ENCODE measurements at regions not wholly inside any gene's neighbourhood (a gene's known extent, or its start where the extent isn't known, plus 50 kb on each side); places are given as distances from the start of the nearest gene placed in this dataset.

DNA sequence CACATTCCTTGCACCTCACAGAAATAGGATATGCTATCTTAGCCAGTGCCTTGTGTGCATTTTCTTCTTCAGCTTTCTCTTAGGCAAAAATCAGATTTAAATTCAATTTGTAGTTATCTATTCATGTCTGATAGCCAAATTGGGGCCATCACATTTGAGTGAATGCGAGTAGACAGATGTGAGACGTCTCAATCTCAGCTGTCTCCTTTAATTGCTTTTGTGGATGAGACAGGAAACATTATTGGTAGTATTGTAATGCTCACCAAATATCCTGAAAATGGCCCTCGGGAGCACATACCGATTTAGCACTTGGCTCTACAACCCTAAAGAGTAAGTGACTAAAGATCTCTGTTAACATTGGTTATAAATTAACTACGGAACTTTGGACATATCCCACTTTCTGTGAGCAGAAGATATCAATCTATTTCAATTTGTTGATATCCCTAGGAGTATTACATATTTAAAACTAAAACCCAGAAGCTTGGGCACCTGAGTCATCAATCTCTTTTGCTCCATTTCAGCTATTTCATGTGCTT, 1012.5 kb upstream of the TMEM132C start:
- DNase-seq (no peak), ATAC-seq (no peak)
- intact Hi-C loops (cut with micrococcal nuclease), result no loop called here

DNA sequence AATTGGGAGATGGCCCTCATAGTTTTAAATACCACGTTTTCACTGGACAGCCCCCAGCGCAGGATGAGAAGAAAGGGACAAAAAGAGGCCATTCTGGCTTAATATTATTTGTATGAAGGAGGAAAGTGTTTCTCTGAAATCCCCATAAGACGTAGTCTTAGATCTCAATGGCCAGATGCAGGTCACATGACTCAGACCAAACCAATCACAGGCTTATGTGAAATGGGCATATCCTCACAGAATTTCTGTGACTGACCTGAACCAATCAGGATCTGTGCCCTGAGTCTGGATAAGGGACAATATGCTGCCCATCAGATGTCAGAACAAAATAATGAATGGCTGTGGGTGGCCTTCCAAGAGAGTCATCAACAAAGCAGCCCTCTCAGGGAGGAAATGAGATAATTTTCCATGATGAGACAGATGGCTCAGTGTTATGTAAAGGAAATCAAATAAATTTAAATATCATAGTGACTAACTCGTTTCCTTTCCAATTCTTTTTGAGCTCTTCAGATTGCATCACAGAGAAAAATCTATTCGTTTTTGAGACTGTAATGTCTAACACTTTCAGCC, 1009.5 kb upstream of the TMEM132C start:
- ATAC-seq (no peak), DNase-seq (no peak)
- intact Hi-C loops (cut with micrococcal nuclease), result no loop called here

DNA sequence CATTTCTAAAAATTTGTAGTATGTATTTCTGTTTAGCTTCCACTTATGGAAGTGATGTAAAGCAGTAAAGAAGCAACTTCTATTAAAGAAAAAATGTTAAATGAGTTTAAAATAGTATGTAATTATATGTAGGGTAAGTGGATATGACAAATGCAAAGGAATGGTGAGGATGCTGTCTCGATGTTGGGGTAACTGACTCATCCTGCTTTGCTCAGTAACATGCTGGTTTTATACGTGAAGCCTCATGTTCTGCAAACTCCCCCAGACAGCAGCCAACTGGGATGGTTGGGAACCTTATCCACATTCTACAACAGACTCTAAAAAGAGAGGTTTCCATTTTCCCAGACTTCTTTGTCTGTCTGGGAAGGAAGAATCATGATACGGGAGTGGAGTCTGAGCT, 1006.4 kb upstream of the TMEM132C start:
- no peak for DNase-seq
- intact Hi-C loops (cut with micrococcal nuclease), result no loop called here
- no peak for ATAC-seq

DNA sequence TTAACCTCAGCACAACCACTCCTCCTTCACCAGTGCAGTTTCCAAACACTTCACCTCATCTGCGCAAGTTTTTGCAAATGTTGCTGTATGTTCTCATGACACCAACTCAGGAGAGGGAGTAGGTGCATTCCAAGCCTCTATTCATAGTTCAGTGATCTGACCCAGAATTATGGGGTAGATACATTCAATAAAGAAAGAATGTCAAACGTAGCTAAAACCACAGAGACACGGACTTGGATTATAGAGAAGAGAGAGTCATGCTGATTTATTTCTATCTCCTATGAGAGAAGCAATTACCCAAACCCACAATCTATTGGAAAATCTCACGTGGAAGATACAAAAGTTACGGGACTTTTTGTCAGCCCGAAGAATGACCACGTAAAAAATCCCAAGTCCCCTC, 1006.0 kb upstream of the TMEM132C start:
- ATAC-seq (no peak), DNase-seq (no peak)
- intact Hi-C loops (cut with micrococcal nuclease), result no loop called here

DNA sequence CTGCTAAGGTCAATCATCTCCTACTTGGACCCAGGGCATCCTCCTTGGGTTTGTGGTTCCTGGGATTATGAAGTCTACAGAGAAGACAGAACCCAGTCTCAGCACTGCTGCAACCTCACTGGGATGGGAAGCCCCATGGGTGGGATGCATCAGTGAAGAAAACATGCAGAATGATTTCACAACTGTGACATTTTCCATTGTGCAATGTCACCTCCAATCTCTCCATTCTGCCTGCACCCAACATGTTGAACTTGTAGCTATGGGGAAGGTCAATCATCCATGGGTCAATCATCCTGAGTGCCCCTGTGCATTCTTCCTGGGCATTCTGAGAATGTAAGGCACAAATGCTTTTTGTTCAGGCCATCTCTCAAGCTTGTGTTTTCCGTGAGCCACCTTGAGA, 1004.4 kb upstream of the TMEM132C start:
- ATAC-seq (no peak), DNase-seq (no peak)
- intact Hi-C loops (cut with micrococcal nuclease), result no loop called here

DNA sequence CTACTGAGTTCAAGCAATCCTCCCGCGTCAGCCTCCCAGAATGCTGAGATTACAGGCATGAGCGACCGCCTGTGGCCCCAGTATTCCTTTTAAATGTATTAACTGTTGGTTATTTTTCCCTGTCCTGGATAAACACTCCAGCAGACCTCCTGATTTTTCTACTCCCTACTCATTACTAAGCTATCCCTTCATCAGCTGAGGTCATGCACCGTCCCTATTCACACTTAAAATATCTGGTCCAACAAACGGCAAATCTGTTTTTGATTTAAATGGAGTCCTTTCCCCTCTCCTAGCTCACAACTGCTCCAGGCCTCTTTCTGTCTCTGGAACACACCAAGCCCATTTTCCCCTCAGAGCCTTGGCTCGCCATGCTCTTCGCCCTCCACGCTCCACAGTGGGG, 1003.3 kb upstream of the TMEM132C start:
- DNase-seq (no peak), ATAC-seq (no peak)
- intact Hi-C loops (cut with micrococcal nuclease), result no loop called here

DNA sequence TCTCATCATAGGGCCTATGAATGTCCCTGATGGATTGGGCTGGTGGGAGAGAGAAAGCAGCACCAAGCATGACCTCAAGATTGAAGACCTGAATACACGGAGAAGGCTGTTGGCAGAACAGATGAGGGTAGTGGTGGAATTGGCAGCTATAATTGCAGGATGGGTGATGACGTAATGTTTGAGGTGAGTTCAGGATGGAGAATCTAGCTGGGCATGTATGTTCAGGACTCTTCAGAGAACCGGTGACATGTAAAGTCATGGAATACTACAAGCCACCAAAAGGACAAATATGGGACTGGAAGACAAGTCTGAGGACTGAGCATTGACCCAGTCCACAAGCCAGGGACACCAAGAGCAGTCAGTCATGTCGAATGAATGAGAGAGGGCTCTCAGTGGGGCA, 999.8 kb upstream of the TMEM132C start:
- DNase-seq (no peak), ATAC-seq (no peak)
- intact Hi-C loops (cut with micrococcal nuclease), result no loop called here

DNA sequence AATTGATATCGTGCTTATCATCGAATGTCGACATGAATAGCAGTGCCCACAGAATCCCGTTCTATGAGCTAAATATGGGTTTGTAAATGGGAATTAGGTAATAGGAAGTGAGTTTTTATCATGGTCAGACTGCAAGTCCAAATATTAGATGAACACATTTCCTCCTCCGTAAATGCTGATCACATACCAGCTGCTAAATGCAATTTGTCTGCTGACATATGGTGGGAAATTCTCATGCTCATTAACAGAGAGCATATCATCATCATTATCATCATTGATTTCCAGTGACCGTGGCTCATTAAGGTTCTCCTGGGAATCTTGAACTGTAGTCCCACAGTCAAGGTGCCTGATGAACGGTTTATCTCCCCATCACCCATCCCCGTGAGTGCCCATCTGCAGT, 998.8 kb upstream of the TMEM132C start:
- ATAC-seq (no peak), DNase-seq (no peak)
- intact Hi-C loops (cut with micrococcal nuclease), result no loop called here

DNA sequence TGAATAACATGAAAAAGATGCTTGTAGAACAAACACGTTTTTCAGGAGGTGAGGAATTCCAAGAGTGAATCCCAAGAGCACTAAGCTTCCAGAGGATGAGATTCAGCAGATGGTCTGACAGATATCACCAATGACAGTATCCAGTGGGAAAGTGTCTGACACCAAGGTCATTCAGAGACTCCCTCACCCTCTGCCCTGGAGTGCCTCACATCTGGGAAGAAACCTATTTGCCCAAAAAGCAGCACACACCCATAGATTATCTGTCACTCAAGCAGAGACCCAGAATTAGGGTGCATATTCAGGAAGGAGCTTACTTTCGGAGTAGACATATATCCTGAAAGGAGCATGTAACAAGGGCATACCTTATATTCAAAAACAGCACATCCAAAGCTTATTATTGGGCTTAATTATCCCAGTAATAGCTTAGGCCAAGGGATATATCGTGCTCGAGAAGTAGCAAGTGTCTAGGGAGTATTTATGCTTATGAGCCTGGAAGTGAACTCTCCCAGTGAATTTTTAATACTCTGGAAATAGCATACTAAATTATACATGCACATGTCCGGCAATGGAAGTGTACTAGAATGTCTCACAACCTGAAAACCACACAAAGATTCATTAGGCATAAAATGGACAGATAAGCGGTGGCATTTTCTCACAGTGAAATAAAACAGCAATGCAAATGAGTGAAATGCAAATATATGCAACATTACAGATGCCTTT, 998.1 kb upstream of the TMEM132C start:
- ATAC-seq (no peak), DNase-seq (no peak)
- intact Hi-C loops (cut with micrococcal nuclease), result no loop called here

DNA sequence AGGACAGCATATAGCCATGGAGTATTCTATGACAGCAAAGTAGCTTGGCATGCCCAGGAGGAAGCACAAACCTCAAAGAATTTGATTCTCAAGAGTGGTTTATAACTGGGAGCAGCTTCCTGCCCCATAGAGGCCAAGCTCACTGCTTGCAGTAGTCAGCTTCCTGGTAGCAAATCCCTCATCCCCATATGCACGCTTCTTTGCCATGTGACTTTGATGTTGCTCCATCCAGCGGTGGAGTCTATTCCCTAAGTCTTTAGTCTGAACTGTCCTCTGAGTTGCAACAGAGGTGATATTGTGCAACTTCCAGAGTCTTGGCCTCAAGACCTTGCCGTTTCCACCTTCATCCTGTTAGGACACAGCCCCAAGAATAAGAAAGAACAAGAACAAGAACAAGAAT, 996.8 kb upstream of the TMEM132C start:
- DNase-seq (no peak), ATAC-seq (peak; percentile 22)
- intact Hi-C loops (cut with micrococcal nuclease), result no loop called here

DNA sequence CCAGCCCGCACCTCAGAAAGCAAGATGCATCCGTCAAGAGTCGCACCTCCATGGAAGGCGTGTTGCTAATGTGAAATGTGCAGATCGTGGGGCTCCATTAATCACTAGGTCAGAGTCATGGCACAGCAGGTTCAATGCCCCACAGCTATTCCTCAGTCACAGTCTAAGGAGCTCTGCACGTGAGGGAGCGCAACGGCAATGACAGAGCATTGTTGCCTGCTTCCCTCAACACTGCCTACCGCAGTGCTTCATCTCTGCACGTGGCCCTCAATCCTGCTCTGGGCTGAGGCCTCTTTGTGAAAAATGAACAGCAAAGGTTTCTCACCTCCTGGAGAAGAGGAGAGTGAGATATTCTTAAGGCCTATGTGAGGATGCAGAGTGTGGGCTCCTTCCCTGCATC, 995.2 kb upstream of the TMEM132C start:
- DNase-seq (no peak), ATAC-seq (no peak)
- intact Hi-C loops (cut with micrococcal nuclease), result no loop called here

DNA sequence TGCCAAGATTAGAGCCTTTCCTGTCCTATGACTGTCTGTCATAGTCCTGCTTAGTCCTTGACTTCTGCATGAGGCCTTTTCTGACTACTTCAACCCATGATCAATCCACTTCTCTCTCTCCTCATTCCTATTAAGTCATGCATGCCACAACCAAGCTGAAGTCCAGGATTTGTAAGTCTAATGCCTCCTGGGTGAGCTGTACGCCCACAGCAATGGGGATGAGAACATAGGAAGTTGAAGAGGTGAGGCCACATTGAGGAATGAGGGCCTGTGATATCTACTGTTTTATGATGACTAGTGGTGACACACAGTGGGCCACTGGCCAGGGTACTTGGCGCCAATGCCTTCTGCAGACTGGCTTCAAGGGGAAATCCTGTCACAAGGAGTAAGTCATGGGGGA, 994.1 kb upstream of the TMEM132C start:
- DNase-seq (no peak), ATAC-seq (no peak)
- intact Hi-C loops (cut with micrococcal nuclease), result no loop called here

DNA sequence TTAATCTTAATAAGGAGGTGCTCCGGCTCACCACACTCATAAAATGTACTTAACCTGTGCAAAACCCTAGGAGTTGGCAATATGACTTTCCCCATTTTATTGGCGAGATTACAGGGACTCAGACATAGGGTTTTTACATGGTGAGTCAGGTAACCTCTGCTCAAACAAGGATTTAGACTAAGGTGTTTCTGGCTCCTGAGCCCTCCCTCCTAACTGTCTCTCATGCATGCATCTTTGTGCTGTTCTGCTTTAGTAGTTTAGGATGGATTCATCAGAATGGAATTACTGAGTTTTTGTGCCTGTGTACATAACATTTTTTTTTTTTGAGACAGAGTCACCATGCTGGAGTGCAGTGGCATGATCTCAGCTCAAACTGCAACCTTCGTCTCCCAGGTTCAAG, 993.3 kb upstream of the TMEM132C start:
- no peak for ATAC-seq
- intact Hi-C loops (cut with micrococcal nuclease), result no loop called here
- no peak for DNase-seq

DNA sequence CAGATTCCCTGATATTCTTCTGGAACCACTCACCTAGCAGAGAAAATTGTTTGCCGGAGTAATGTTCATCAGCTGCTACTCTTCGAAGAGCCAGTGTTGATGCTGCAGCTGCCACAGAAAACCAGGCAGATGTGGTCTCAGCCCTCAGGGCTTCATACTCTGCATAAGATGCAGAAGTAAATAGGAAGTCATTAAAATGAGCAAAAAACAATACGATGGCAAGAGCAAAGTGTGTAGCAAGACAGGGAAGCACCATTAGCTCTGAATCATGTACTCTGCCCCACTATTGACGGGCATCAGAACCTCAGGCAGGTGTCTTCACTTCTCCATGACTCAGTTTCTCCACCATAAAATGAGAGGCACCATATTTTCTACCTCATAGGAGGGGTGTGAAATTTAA, 991.6 kb upstream of the TMEM132C start:
- ATAC-seq (no peak), DNase-seq (no peak)
- intact Hi-C loops (cut with micrococcal nuclease), result no loop called here

DNA sequence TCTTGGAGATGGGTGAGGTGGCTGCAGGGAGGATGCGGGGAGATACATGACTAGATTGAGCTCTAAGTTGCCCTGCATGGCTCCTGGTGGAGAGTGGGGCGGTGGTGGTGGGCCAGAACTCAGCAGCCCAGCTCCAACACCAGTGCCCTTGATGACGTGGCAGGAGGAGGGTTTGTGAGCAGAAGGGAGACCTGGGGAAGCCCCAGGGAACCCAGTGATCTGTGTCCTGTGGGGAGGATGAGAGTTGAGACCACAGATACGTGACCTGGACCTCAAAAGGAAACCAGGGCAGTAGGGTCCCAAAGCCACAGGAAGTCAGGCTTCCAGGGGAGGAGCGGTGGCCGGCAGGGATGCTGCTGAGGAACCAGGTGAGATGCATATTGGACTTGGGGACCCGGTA, 989.1 kb upstream of the TMEM132C start:
- ATAC-seq (no peak), DNase-seq (no peak)
- intact Hi-C loops (cut with micrococcal nuclease), result no loop called here

DNA sequence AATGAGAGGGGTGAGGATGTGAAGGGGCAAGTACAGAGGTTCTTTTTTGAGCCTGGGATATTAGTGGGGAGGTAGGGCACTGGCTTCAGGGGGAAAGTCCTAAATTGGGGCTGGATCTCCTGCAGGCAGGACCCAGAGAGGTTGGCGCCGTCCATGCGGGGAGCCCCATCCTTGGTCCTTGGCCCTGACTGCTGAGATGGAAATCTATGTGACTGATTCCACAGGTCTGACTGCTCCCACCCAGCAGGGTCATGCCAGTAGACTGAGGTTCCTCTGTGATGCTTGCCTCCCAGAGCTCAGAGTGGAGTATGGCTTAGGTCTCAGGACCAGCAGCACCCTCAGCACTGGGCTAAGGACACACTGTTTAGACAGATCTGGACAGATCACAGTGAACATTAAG, 988.6 kb upstream of the TMEM132C start:
- intact Hi-C loops (cut with micrococcal nuclease), result no loop called here
- DNase-seq, result no peak
- ATAC-seq, result no peak

DNA sequence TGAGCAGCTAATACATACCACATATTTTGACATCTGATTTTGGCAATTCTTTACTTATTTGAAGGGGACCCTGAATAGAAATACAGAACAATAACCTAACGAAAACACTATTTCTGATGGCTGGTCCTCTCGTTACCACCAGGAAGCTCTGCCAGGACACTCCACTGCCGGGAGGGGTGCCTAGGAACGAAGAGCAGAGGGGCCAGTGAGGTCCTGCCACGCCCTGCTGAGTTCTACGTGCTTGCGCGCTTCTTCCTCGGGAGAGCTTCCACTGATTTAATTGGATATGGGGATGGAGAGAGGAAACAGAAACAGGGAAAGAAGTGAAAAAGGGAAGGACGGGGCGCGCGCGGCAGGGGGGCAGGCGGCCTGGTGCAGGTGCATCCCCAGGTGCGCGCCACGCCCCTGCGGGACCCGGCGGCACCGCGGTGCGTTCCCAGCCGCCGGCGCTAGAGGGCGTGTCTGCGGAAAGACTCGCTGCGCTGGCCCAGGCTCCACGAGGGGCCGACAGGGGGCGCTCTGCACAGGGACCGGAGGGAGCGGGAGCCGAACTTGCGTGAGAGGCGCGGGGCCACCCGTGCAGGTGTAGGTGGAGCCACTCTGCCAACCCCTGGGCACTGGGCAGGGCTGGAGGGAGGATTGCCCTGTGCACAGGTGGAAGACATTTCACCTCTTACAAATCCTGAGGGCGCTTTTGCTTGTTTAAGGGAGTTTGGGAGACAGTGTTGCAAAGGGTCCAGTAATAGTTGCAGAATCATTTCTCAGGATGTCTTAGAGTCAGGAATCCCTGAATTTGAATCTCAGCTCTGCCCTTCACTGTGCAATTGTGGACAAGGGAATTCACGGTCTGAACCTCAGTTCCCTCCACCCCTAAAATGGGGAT, 986.3 kb upstream of the TMEM132C start:
- intact Hi-C loops (cut with micrococcal nuclease), result loop anchor here (10.0 kb wide), 1 partner anchor 166 kb away; no protein-coding TSS in a partner anchor
- ATAC-seq (no peak), DNase-seq (peak; percentile 54)

DNA sequence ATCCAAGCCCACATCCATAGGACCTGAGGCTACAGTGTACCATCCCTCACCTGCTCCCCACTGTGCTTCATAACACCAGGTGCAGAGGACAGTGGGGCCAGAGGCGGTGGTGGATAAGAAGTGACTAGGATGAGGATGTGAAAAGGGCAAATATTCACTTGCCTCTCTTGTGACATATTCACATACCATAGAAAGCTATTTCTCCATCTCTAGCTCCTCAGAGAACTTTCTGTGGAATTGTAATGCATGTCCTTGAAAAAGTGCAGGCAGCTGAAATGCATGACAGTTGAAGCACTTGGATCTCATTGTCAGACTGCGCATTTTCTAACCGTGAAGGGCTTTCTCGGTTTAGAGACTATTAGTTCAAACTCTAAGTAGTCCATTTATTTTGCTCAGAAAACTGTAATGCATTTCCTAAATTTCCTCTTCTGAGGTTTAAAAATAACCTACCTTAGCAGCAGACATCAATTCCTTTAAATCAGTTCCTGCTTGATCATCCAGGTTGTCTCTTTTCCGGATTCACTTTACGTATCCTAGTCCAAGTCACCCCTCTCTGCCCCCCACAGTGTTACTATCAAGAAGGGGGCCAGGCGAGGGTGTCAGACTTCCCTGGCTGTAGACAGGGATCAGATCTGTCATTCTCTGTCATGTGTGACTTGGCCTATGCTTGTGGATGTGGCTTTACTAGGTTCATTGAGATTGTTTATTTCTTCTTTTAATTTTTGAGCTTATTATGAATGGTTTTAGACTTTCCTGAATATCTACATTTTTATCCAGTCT, 984.0 kb upstream of the TMEM132C start:
- DNase-seq (no peak), ATAC-seq (no peak)
- intact Hi-C loops (cut with micrococcal nuclease), result loop anchor here (10.0 kb wide), 1 partner anchor 168 kb away; no protein-coding TSS in a partner anchor

DNA sequence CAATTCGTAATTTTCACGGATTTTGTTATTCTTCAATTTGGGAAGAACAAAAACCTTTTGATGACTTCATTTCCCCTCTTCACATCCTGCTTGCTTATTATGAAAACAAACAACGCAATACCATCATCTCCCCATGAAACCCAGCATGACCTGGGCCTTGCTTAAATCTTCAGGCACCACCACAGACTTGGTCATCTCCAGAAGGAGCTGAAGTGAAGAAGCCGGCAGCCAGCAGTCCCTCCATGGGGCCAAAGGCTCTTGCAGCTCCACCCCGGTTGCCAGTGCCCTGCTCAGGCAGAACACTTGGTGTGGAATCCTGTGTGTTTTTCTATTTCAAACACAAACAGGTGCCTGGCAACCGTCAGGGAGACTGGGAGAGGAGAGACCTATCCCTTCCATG, 982.9 kb upstream of the TMEM132C start:
- ATAC-seq (no peak), DNase-seq (no peak)
- intact Hi-C loops (cut with micrococcal nuclease), result loop anchor here (10.0 kb wide), 1 partner anchor 169 kb away; no protein-coding TSS in a partner anchor
